ENCODE measurements at regions not wholly inside any gene's neighbourhood (a gene's known extent, or its start where the extent isn't known, plus 50 kb on each side); places are given as distances from the start of the nearest gene placed in this dataset.

GRCh38 chr6:159527351-159527750 is 165.7 kb downstream of the SOD2 start:
- no peak for TF ChIP-seq CTCF (IDR thresholded peaks at IDR 0.05)
- TF ChIP-seq POLR2A (IDR thresholded peaks at IDR 0.05) = no peak
